ENCODE measurements at regions not wholly inside any gene's neighbourhood (a gene's known extent, or its start where the extent isn't known, plus 50 kb on each side); places are given as distances from the start of the nearest gene placed in this dataset.

GRCh38 chr5:120016717-120017382 is 387.5 kb downstream of the FAM170A start:
- DNase-seq = no peak

DNA sequence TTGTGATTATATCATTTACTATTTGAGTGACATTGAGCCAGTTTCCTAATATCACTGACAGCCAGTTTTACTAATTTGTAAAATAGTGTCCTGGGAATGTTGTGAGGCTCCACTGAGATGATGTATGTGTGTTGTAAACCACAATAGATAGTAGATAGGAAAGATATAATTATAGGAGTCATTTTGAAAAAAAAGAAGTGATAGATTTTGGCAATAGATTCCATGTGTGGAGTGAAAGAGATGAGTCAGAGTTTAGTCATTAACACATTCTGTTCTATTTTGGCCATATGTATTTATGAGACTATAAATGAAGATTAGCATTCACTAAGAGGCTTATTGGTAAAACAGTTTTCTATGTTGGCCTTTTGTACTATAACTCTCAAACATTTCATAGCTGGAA is 388.2 kb downstream of the FAM170A start:
- DNase-seq = no peak

DNA sequence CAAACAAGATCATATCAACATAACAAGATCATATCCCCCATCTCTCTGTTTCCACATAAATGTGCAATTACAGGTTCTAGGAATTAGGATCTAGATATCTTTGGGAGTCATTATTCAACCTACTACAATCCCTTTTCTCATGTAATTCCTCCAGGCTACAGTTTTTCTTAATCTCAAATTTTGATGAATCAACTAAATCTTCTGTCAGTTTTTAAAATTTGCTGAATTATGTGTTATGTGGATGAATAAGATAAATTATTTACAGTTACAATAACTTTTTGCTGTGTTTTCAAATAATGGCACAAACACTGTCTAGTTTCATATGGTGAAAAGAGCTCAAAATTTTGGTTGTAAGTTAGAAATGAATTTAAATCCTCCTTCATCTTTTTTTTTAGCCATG is 405.8 kb downstream of the FAM170A start:
- no peak for DNase-seq

- no peak for DNase-seq
Measured at GRCh38 chr5:120035815-120036577, 406.6 kb downstream of the FAM170A start.

- no peak for DNase-seq
Measured at GRCh38 chr5:120037451-120037850, 408.1 kb downstream of the FAM170A start.

DNA sequence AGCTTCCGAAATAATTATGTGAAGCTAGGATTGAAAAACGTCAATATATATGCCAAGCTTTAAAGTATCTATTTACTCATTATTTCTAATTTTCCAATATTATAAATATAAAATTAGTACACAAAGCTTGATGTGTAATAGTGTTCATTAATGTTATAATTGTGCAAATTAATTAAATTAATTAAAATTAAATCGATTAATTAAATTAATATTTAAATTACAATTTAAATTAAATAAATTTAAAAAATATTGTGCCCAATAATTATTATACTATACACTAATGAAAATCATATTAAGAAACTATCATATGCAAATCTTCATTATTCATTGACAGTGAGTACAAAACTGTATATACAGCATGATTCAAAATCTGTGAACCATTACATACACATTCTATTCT is 409.8 kb downstream of the FAM170A start:
- no peak for DNase-seq

DNA sequence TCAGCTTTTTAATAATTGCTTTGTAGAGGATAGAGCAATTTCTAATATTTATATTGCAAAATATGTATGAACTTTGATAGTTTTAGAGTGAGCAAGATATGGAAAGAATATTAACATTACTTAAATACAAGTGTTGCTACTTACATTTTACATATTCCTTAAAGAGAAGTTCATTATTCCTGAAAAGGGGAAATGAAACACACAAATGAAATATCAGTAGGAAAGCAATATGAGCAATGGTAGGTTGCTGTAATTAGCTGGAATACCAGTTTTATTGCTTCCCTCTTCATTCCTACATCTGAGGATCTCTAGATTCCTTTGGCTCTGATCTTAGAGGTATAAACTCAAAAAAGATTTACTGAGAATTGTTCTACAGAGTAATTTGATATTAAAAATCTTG is 414.1 kb downstream of the FAM170A start:
- DNase-seq = no peak

DNA sequence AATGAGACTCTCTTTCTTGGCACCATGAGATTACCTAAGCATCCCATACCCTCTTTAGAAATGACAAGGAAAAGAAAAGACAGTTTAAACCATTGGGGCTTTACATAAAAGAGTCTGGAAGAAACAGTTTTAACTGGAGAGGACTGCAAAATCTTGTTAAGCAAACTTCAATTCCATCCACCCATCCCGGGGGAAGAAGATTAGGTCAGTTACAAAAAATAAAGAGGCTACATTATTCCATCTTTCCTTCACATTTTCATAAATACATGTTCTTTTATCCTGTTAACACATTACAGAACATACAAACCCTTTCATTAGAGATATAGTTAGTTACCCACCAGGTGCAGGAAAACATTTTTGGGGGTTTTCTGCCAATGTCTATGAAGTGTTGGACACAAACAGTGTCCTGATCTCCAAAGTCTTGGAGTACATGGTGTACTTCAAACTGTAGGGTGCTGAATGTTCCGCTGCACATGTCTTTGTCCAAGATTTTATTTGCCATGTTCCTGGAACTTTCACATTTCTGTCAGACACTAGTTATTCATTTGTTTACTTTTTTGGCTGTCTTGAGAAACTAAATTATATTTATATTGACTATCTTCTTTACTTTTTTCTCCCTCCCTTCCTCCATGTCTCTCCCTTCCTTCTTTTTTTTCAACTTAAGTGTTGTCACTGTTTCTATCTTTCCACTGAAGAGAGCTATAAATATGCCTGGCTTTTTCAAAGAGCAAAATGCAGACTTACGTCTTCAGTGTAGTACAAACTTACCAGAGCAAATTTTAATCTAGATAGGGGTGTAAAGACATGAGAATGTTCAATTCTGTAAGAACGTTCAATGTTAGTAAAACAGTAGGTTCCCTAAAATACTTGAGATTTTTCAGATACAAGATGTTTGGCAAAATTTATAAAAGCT is 410.9 kb upstream of the PRR16 start:
- DNase-seq = no peak

- no peak for DNase-seq
Measured at GRCh38 chr5:120053841-120054240, 410.3 kb upstream of the PRR16 start.

DNA sequence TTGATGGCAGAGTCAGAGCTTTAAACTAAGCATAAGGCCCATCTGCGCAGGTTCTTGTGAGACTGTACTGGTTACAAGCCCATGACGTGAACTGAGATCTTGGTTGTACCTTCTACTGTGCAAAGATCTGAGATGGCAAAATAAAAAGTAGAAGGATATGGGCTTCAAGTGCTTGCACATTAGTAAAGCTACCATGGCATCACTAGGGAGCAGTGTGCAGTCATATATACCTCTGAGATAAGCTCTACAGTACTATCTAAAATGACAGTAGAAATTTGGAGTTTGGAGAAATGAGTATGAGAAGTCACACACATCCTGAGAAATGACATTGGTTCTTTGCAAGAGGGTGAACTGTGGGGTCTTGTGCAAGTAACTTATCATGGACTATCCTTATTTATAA is 408.2 kb upstream of the PRR16 start:
- peak; percentile 29 for DNase-seq

GRCh38 chr5:120062515-120062917 is 401.6 kb upstream of the PRR16 start:
- DNase-seq = no peak

DNA sequence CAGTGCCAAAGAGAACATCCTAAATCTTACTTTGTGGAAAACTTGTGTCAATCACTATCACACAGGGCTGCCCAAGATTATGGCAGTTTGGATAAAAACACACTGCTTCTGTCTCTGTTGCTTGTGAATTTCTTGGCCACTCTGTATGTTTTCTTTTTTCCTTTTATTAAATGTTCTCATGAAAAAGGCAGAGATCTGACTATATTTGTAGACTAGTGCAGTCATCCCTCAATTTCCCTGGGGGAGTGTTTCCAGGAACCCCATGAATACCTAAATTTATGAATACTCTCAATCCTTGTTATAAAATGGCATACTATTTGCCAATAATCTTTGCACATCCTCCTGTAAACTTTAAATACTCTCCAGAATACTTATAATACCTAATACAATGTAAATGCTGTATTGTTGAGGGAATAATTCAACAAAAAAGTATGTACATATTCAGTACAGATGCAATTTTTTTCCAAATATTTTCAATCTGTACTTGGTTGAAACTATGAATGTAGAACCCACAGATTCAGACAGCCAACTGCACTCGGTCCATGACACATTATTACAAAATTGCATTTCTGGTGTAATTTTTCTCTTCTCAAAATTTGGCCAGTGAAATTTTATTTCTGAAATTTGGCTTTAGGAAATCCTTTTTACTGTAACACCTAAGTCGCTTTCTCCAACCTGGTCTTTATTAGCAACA is 391.9 kb upstream of the PRR16 start:
- DNase-seq = no peak

- no peak for DNase-seq
Measured at GRCh38 chr5:120073722-120074121, 390.4 kb upstream of the PRR16 start.

GRCh38 chr5:120080781-120081180 is 383.3 kb upstream of the PRR16 start:
- no peak for DNase-seq

GRCh38 chr5:120082316-120083068 is 381.6 kb upstream of the PRR16 start:
- DNase-seq = no peak

- no peak for DNase-seq
Measured at GRCh38 chr5:120083851-120084542, 380.1 kb upstream of the PRR16 start.

GRCh38 chr5:120084543-120084870 is 379.6 kb upstream of the PRR16 start:
- DNase-seq = no peak

GRCh38 chr5:120086081-120086480 is 378.0 kb upstream of the PRR16 start:
- no peak for DNase-seq

- DNase-seq = peak; percentile 7
Measured at GRCh38 chr5:120088412-120088811, 375.7 kb upstream of the PRR16 start.

GRCh38 chr5:120088836-120089235 is 375.3 kb upstream of the PRR16 start:
- DNase-seq = peak; percentile 58

GRCh38 chr5:120091376-120091948 is 372.6 kb upstream of the PRR16 start:
- DNase-seq = no peak

Measured in NCI-H226 (cell line).